ENCODE measurements at regions not wholly inside any gene's neighbourhood (a gene's known extent, or its start where the extent isn't known, plus 50 kb on each side); places are given as distances from the start of the nearest gene placed in this dataset.
A peak's percentile ranks its signal among the peaks of the same experiment; 100 is the strongest.

GRCh38 chr6:28585335-28585734 is 59.7 kb downstream of the GPX5 start:
- H3K4me3 ChIP-seq (ENCODE audit: control insufficient read depth, low read depth, low read length) = no peak overlapping the region

GRCh38 chr6:28586324-28586723 is 60.6 kb downstream of the GPX5 start:
- TF ChIP-seq CTCF (IDR thresholded peaks at IDR 0.05; ENCODE audit: control insufficient read depth, insufficient read depth, low read depth, low read length, missing control alignments) = no peak
- DNase-seq (ENCODE audit: low read depth) = no peak
- H3K4me3 ChIP-seq (ENCODE audit: control insufficient read depth, low read depth, low read length) = no peak overlapping the region

More at GRCh38 chr6:28585335-28585734, 59.7 kb downstream of the GPX5 start:
- DNase-seq (ENCODE audit: low read depth) = no peak
- TF ChIP-seq CTCF (IDR thresholded peaks at IDR 0.05; ENCODE audit: control insufficient read depth, insufficient read depth, low read depth, low read length, missing control alignments) = no peak

GRCh38 chr6:28586962-28587745 is 61.5 kb downstream of the GPX5 start:
- no peak for TF ChIP-seq CTCF (IDR thresholded peaks at IDR 0.05; ENCODE audit: control insufficient read depth, insufficient read depth, low read depth, low read length, missing control alignments)
- H3K4me3 ChIP-seq (ENCODE audit: control insufficient read depth, low read depth, low read length) = peak overlapping the region; percentile 62
- no peak for DNase-seq (ENCODE audit: low read depth)

- TF ChIP-seq CTCF (IDR thresholded peaks at IDR 0.05; ENCODE audit: control insufficient read depth, insufficient read depth, low read depth, low read length, missing control alignments) = no peak
- peak overlapping the region; percentile 62 for H3K4me3 ChIP-seq (ENCODE audit: control insufficient read depth, low read depth, low read length)
- DNase-seq (ENCODE audit: low read depth) = no peak
Observed at GRCh38 chr6:28587746-28588075, 62.0 kb downstream of the GPX5 start.

- no peak for DNase-seq (ENCODE audit: low read depth)
- no peak for TF ChIP-seq CTCF (IDR thresholded peaks at IDR 0.05; ENCODE audit: control insufficient read depth, insufficient read depth, low read depth, low read length, missing control alignments)
- no peak overlapping the region for H3K4me3 ChIP-seq (ENCODE audit: control insufficient read depth, low read depth, low read length)
Observed at GRCh38 chr6:28588666-28589065, 63.0 kb downstream of the GPX5 start.

GRCh38 chr6:28589234-28589956 is 63.7 kb downstream of the GPX5 start:
- H3K4me3 ChIP-seq (ENCODE audit: control insufficient read depth, low read depth, low read length) = no peak overlapping the region; the same call in 1 of the 2 replicates
- no peak for TF ChIP-seq CTCF (IDR thresholded peaks at IDR 0.05; ENCODE audit: control insufficient read depth, insufficient read depth, low read depth, low read length, missing control alignments)
- peak; percentile 78 for DNase-seq (ENCODE audit: low read depth)
